ENCODE measurements at regions not wholly inside any gene's neighbourhood (a gene's known extent, or its start where the extent isn't known, plus 50 kb on each side); places are given as distances from the start of the nearest gene placed in this dataset.

- no peak for TF ChIP-seq POLR2A (IDR thresholded peaks at IDR 0.05)
- TF ChIP-seq CTCF (IDR thresholded peaks at IDR 0.05) = no peak
These were observed 70.6 kb upstream of the CPEB4 start for GRCh38 chr5:173817561-173817960.

Measured in heart left ventricle (tissue), 13 donors.